Psoas muscle (tissue), 7 donors: ENCODE measurements at regions not wholly inside any gene's neighbourhood (a gene's known extent, or its start where the extent isn't known, plus 50 kb on each side); places are given as distances from the start of the nearest gene placed in this dataset.

ENCODE experiments used
- ATAC-seq, 4 donors: fragments of 200-7000 bp; cut with Tn5 transposase; one replicate each; pipeline ENCODE4 v1.9.1; 2020; ENCODE audit warnings: moderate library complexity in 3 of 4, mild to moderate bottlenecking in 2 of 4
- DNase-seq, 2 donors: peaks; one replicate each; pipeline ENCODE4 v3.0.0-alpha.2; 2020
- H3K27ac ChIP-seq: fragments of 200-600 bp; one replicate; pipeline ENCODE4 v1.8.0; 2022
- H3K27me3 ChIP-seq, 3 donors: fragments of 200-600 bp in 1 of 3; one replicate each; pipeline versions ENCODE4 v1.6.1 to v1.8.0; 2013 to 2022; ENCODE audit warnings: low read length in 2 of 3, mild to moderate bottlenecking in 2 of 3, moderate library complexity in 1 of 3; ENCODE audit not compliant: insufficient read depth in 3 of 3
- H3K36me3 ChIP-seq, 2 donors: fragments of 200-600 bp in 1 of 2; one replicate each; pipeline versions ENCODE4 v1.6.1 to v1.8.0; 2013 to 2022; ENCODE audit warnings: low read depth in 1 of 2, mild to moderate bottlenecking in 1 of 2, moderate library complexity in 1 of 2; ENCODE audit not compliant: insufficient read depth in 1 of 2
- H3K4me1 ChIP-seq: fragments of 200-600 bp; one replicate; pipeline ENCODE4 v1.8.0; 2022
- H3K4me3 ChIP-seq: fragments of 200-600 bp; one replicate; pipeline ENCODE4 v1.8.0; 2022; ENCODE audit warnings: mild to moderate bottlenecking
- H3K9me3 ChIP-seq: fragments of 200-600 bp; one replicate; pipeline ENCODE4 v1.8.0; 2022
- CTCF ChIP-seq: fragments of 200-600 bp; IDR thresholded peaks from one replicate; pipeline ENCODE4 v1.8.0; 2022; ENCODE audit warnings: antibody characterized with exemption
- WGBS, 3 donors: extraction: QIAGEN DNeasy Blood & Tissue Kit; methylation state at CpG; one replicate each; pipeline versions ENCODE4 v1.1.6 to v1.1.7; 2013; 5-methylcytosine and 5-hydroxymethylcytosine counted together
- intact Hi-C, 2 donors: fragments of 100-400 bp; cut with DNase I; formaldehyde crosslinking; loops; one replicate each; pipeline versions ENCODE4 v1.11.0 to v1.14.2; 2022
- donor health status: healthy with polysubstance abuse.
- donor health status: DM: no; HTN: no; CAD: no; lungs with moderate emphysema.
- donor health status: Bipolar disorder and iron deficiency.
- donor health status: healthy.
- donor health status: DM: yes; HTN: yes; CAD: no.
- donor health status: DM: no; HTN: no; CAD: no.
- donor health status: DM: yes; HTN: yes; CAD: no.

DNA sequence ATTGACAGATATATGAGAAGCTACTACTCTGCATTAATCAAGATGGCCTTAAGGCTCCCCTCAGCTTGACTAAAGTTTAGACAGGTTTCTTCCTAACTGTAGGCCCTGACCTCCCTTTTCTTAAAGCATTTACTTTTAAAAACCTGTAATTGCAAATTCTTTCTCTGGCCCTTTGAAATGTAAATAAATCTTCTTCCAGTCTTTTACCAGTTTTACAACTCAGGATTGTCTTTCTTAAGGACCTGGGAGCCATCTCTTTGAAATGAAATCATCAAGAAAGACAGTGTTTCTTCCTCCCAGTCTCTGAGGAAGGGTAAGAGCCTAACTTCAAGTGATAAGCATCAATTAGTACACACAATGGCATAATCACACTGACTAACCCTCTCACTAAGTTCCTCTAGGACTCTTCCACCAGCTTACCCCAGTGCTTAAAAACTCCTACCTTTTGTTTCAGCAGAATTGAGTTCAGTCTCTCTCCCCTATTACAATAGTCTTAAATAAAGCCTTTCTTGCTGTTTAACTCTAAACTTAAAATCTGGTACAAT is 58.7 kb upstream of the CDH20 start:
- no peaks in the 10 kb centered on the region for H3K4me1 ChIP-seq
- no peak overlapping the region for H3K27ac ChIP-seq
- intact Hi-C loops = no loop called here
- no peaks in the 10 kb centered on the region for H3K36me3 ChIP-seq
- no peak for TF ChIP-seq CTCF
- ATAC-seq = no peak
- H3K4me3 ChIP-seq = no peak overlapping the region
- no peaks in the 10 kb centered on the region for H3K27me3 ChIP-seq
- no peaks in the 10 kb centered on the region for H3K9me3 ChIP-seq
- no peak for DNase-seq

GRCh38 chr18:61277808-61278207 is 55.4 kb upstream of the CDH20 start:
- ATAC-seq (no peak), DNase-seq (no peak)
- Histone ChIP-seq H3K27ac (no peak overlapping the region), H3K9me3 (peaks cover 7% of the 10 kb centered on the region), H3K36me3 (no peaks in the 10 kb centered on the region), H3K4me3 (no peak overlapping the region), H3K4me1 (no peaks in the 10 kb centered on the region), H3K27me3 (no peaks in the 10 kb centered on the region)
- intact Hi-C loops = no loop called here
- TF ChIP-seq CTCF = no peak

GRCh38 chr18:61281431-61281830 is 51.8 kb upstream of the CDH20 start:
- Histone ChIP-seq H3K27me3 (no peaks in the 10 kb centered on the region), H3K27ac (no peak overlapping the region), H3K36me3 (no peaks in the 10 kb centered on the region), H3K9me3 (peaks cover 7% of the 10 kb centered on the region), H3K4me1 (no peaks in the 10 kb centered on the region), H3K4me3 (no peak overlapping the region)
- TF ChIP-seq CTCF = no peak
- ATAC-seq = no peak
- DNase-seq = no peak
- 74 to 82% (median 76%) methylated on average over 1 of the region's 1 CpG for WGBS, 3 donors
- intact Hi-C loops = no loop called here

DNA sequence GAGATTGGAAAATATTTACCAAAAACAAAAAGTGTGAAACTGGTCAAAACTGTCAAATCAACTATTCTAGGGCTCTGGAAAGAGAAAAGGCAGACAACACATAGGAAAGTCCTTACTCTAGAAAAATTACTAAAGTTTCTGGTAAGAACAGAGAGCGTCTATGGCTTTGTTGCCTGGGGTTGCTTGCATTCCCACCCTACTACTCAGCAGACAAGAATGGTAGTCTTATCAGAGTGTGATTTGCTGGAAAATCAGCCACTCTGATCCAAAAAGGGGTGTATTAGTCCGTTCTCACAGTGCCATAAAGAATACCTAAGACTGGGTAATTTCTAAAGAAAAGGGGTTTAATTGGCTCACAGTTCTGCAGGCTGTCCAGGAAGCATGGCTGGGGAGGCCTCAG is 50.3 kb upstream of the CDH20 start:
- peaks cover 7% of the 10 kb centered on the region for H3K9me3 ChIP-seq
- H3K4me1 ChIP-seq = no peaks in the 10 kb centered on the region
- TF ChIP-seq CTCF = no peak
- no peaks in the 10 kb centered on the region for H3K27me3 ChIP-seq
- intact Hi-C loops = no loop called here
- H3K36me3 ChIP-seq = no peaks in the 10 kb centered on the region
- no peak for DNase-seq
- no peak for ATAC-seq
- 76 to 81% (median 80%) methylated on average over 2 of the region's 2 CpGs for WGBS, 3 donors
- H3K27ac ChIP-seq = no peak overlapping the region
- H3K4me3 ChIP-seq = no peak overlapping the region
